H1 (cell line): ENCODE measurements at regions not wholly inside any gene's neighbourhood (a gene's known extent, or its start where the extent isn't known, plus 50 kb on each side); places are given as distances from the start of the nearest gene placed in this dataset.

ENCODE experiments used
- TF ChIP-seq, protein P1 (sequence below): IDR thresholded peaks from 2 replicates; pipeline ENCODE4 v1.6.1; 2012; ENCODE audit warnings: low read length, inconsistent platforms

DNA sequence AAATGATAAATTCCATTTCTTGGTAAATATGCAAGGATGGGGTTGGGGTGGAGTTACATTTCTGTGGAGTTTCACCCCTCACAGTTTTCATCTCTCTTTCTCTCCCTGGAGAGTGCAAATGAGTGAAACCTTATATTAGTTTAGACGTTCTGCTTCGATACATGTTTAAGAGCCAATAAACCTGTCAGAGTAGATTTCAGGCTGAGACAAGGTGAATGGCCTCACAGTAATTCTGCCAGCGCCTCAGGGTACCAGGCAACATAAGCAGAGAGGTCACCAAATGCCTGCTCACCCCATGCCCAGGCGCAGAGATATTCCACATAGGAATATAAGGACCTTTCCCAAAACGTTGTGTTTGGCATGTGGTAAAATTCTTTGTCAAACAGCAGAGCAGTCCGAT, 154.9 kb upstream of the VLDLR start (continued):
- TF ChIP-seq, protein P1, sequence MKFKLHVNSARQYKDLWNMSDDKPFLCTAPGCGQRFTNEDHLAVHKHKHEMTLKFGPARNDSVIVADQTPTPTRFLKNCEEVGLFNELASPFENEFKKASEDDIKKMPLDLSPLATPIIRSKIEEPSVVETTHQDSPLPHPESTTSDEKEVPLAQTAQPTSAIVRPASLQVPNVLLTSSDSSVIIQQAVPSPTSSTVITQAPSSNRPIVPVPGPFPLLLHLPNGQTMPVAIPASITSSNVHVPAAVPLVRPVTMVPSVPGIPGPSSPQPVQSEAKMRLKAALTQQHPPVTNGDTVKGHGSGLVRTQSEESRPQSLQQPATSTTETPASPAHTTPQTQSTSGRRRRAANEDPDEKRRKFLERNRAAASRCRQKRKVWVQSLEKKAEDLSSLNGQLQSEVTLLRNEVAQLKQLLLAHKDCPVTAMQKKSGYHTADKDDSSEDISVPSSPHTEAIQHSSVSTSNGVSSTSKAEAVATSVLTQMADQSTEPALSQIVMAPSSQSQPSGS: no peak
